Body of pancreas (tissue), 4 donors: ENCODE measurements at regions not wholly inside any gene's neighbourhood (a gene's known extent, or its start where the extent isn't known, plus 50 kb on each side); places are given as distances from the start of the nearest gene placed in this dataset.

ENCODE experiments used
- ATAC-seq: fragments of 150-250 bp; one replicate; pipeline ENCODE4 v1.9.1; 2016
- DNase-seq, 4 donors: peaks; one replicate each; pipeline ENCODE4 v3.0.0-alpha.2; 2019
- H3K27ac ChIP-seq, 4 donors: fragments of 200-600 bp; sonication (generic); 1 replicate in 3 of 4; 2 replicates in 1 of 4; pipeline versions ENCODE4 v1.5.1 to v1.6.1; 2016 to 2019; ENCODE audit warnings: mild to moderate bottlenecking in 1 of 4, mixed read lengths in 1 of 4, moderate library complexity in 1 of 4
- H3K27me3 ChIP-seq, 2 donors: fragments of 200-600 bp; sonication (generic); one replicate each; pipeline ENCODE4 v1.6.0; 2016; ENCODE audit warnings: mild to moderate bottlenecking in 1 of 2
- H3K36me3 ChIP-seq, 2 donors: fragments of 200-600 bp; sonication (generic); replicated peaks in 1 of 2; 2 replicates each; pipeline ENCODE4 v1.5.1; 2016; ENCODE audit warnings: low read depth in 2 of 2; ENCODE audit not compliant: insufficient read depth in 1 of 2
- H3K4me1 ChIP-seq: fragments of 200-600 bp; sonication (generic); one replicate; pipeline ENCODE4 v1.6.0; 2016
- H3K4me3 ChIP-seq, 2 donors: fragments of 200-600 bp; sonication (generic); 1 replicate in 1 of 2; 2 replicates in 1 of 2; pipeline ENCODE4 v1.5.1; 2016 to 2019
- H3K9me3 ChIP-seq, 3 donors: fragments of 200-600 bp; sonication (generic); 1 replicate in 2 of 3; 2 replicates in 1 of 3; pipeline ENCODE4 v1.5.1; 2016
- CTCF ChIP-seq, 7 experiments: fragments of 450-650 bp in 4 of 7; fragments of 200-600 bp in 3 of 7; sonication (generic) in 3 of 7; IDR thresholded peaks; one replicate each; pipeline ENCODE4 v1.5.1; 2016 to 2019; ENCODE audit warnings: antibody characterized with exemption in 7 of 7
- POLR2A ChIP-seq, 3 donors: fragments of 450-650 bp; IDR thresholded peaks; one replicate each; pipeline ENCODE4 v1.6.1; 2016; ENCODE audit warnings: antibody characterized with exemption in 3 of 3, mild to moderate bottlenecking in 2 of 3
- WGBS, 2 donors: methylation state at CpG; one replicate each; pipeline ENCODE4 v1.1.5; 2017; 5-methylcytosine and 5-hydroxymethylcytosine counted together
- intact Hi-C: fragments of 100-400 bp; cut with DNase I; formaldehyde crosslinking; loops from one replicate; pipeline ENCODE4 v1.15.1; 2023

- no peak overlapping the region for H3K4me3 ChIP-seq
- no peaks in the 10 kb centered on the region for H3K9me3 ChIP-seq
- no peaks in the 10 kb centered on the region for H3K4me1 ChIP-seq
- WGBS, 2 donors: 68 to 76% methylated on average over 1 of the region's 1 CpG
- no peak for DNase-seq
- H3K27me3 ChIP-seq: no peaks in the 10 kb centered on the region
- intact Hi-C loops: no loop called here
- no peaks in the 10 kb centered on the region for H3K36me3 ChIP-seq
- no peak for ATAC-seq
- H3K27ac ChIP-seq: no peak overlapping the region
- TF ChIP-seq CTCF (IDR thresholded peaks at IDR 0.05) (no peak), POLR2A (IDR thresholded peaks at IDR 0.05) (no peak)
Measured at GRCh38 chr18:24677011-24677410, 216.6 kb downstream of the HRH4 start.

GRCh38 chr18:24678107-24678506 lies 217.7 kb downstream of the HRH4 start:
- WGBS, 2 donors: 53 to 78% methylated on average over 1 of the region's 1 CpG
- no peaks in the 10 kb centered on the region for H3K36me3 ChIP-seq
- intact Hi-C loops: no loop called here
- H3K27me3 ChIP-seq: no peaks in the 10 kb centered on the region
- no peak for ATAC-seq
- H3K4me3 ChIP-seq: no peak overlapping the region
- no peaks in the 10 kb centered on the region for H3K4me1 ChIP-seq
- TF ChIP-seq CTCF (IDR thresholded peaks at IDR 0.05): no peak
- no peak for DNase-seq
- H3K9me3 ChIP-seq: no peaks in the 10 kb centered on the region
- H3K27ac ChIP-seq: no peak overlapping the region

- H3K9me3 ChIP-seq: no peaks in the 10 kb centered on the region
- no peak overlapping the region for H3K27ac ChIP-seq
- H3K36me3 ChIP-seq: no peaks in the 10 kb centered on the region
- intact Hi-C loops: no loop called here
- TF ChIP-seq CTCF (IDR thresholded peaks at IDR 0.05) (no peak), POLR2A (IDR thresholded peaks at IDR 0.05) (no peak)
- H3K27me3 ChIP-seq: no peaks in the 10 kb centered on the region
- no peaks in the 10 kb centered on the region for H3K4me1 ChIP-seq
- no peak overlapping the region for H3K4me3 ChIP-seq
- no peak for DNase-seq
- ATAC-seq: no peak
- WGBS, 2 donors: 60 to 61% methylated on average over 3 of the region's 3 CpGs
Measured at GRCh38 chr18:24678626-24679025, 218.2 kb downstream of the HRH4 start.

- TF ChIP-seq CTCF (IDR thresholded peaks at IDR 0.05) (no peak), POLR2A (IDR thresholded peaks at IDR 0.05) (no peak)
- Histone ChIP-seq H3K9me3 (no peaks in the 10 kb centered on the region), H3K4me3 (no peak overlapping the region), H3K27me3 (no peaks in the 10 kb centered on the region), H3K4me1 (no peaks in the 10 kb centered on the region), H3K27ac (no peak overlapping the region), H3K36me3 (no peaks in the 10 kb centered on the region)
- DNase-seq (no peak), ATAC-seq (no peak)
- WGBS, 2 donors: 47 to 48% methylated on average over 4 of the region's 4 CpGs
- intact Hi-C loops: no loop called here
Measured at GRCh38 chr18:24679062-24679461, 218.6 kb downstream of the HRH4 start.

GRCh38 chr18:24683925-24684324 lies 223.5 kb downstream of the HRH4 start:
- intact Hi-C loops: no loop called here
- no peak for ATAC-seq
- H3K9me3 ChIP-seq: no peaks in the 10 kb centered on the region
- 76 to 100% methylated on average over 1 of the region's 1 CpG for WGBS, 2 donors
- no peaks in the 10 kb centered on the region for H3K36me3 ChIP-seq
- no peak overlapping the region for H3K4me3 ChIP-seq
- no peaks in the 10 kb centered on the region for H3K27me3 ChIP-seq
- H3K4me1 ChIP-seq: no peaks in the 10 kb centered on the region
- TF ChIP-seq CTCF (IDR thresholded peaks at IDR 0.05): no peak
- TF ChIP-seq POLR2A (IDR thresholded peaks at IDR 0.05): no peak
- H3K27ac ChIP-seq: no peak overlapping the region
- DNase-seq: no peak
